NOMO-1 treated with dmso at 0.1 percent for 144 hours (cell line): ENCODE measurements at regions not wholly inside any gene's neighbourhood (a gene's known extent, or its start where the extent isn't known, plus 50 kb on each side); places are given as distances from the start of the nearest gene placed in this dataset.
"Not testable (repeated sequence)": the region's sequence is repeated elsewhere in the genome, so short reads cannot be mapped to it uniquely, and the experiment has no call there.

Experiments used
- DNase-seq: peaks from one replicate; lab custom pipeline; 2025; ENCODE audit not compliant: unreplicated experiment; lab: John Stamatoyannopoulos, UW

GRCh38 chr6:93183531-93183972, 235.8 kb downstream of the EPHA7 start:
- DNase-seq = no peak

- no peak for DNase-seq
Measured at GRCh38 chr6:93182938-93183479, 236.3 kb downstream of the EPHA7 start.

GRCh38 chr6:93177918-93178317, 241.4 kb downstream of the EPHA7 start:
- no peak for DNase-seq

- DNase-seq = no peak
Measured at GRCh38 chr6:93177438-93177837, 241.9 kb downstream of the EPHA7 start.

GRCh38 chr6:93176070-93176469, 243.3 kb downstream of the EPHA7 start:
- DNase-seq = no peak

- DNase-seq = not testable (repeated sequence)
Measured at GRCh38 chr6:93173573-93173972, 245.8 kb downstream of the EPHA7 start.

- no peak for DNase-seq
Measured at GRCh38 chr6:93165850-93166430, 253.4 kb downstream of the EPHA7 start.

GRCh38 chr6:93164781-93165180, 254.6 kb downstream of the EPHA7 start:
- DNase-seq = no peak

GRCh38 chr6:93163146-93163545, 256.2 kb downstream of the EPHA7 start:
- DNase-seq = no peak

- no peak for DNase-seq
Measured at GRCh38 chr6:93139408-93140081, 279.8 kb downstream of the EPHA7 start.

- DNase-seq = no peak
Measured at GRCh38 chr6:93136111-93136510, 283.2 kb downstream of the EPHA7 start.

GRCh38 chr6:93124006-93124632, 295.2 kb downstream of the EPHA7 start:
- no peak for DNase-seq

GRCh38 chr6:93123585-93123984, 295.8 kb downstream of the EPHA7 start:
- DNase-seq = no peak

- no peak for DNase-seq
Measured at GRCh38 chr6:93120154-93120742, 299.1 kb downstream of the EPHA7 start.

- no peak for DNase-seq
Measured at GRCh38 chr6:93105907-93106306, 313.5 kb downstream of the EPHA7 start.

- DNase-seq = no peak
Measured at GRCh38 chr6:93105017-93105416, 314.3 kb downstream of the EPHA7 start.

GRCh38 chr6:93104195-93104817, 315.1 kb downstream of the EPHA7 start:
- DNase-seq = no peak

- DNase-seq = no peak
Measured at GRCh38 chr6:93088621-93089501, 330.5 kb downstream of the EPHA7 start.

- no peak for DNase-seq
Measured at GRCh38 chr6:93087606-93088005, 331.8 kb downstream of the EPHA7 start.

GRCh38 chr6:93086351-93086750, 333.0 kb downstream of the EPHA7 start:
- DNase-seq = no peak
